ENCODE measurements at regions not wholly inside any gene's neighbourhood (a gene's known extent, or its start where the extent isn't known, plus 50 kb on each side); places are given as distances from the start of the nearest gene placed in this dataset.
A peak's percentile ranks its signal among the peaks of the same experiment; 100 is the strongest.

DNA sequence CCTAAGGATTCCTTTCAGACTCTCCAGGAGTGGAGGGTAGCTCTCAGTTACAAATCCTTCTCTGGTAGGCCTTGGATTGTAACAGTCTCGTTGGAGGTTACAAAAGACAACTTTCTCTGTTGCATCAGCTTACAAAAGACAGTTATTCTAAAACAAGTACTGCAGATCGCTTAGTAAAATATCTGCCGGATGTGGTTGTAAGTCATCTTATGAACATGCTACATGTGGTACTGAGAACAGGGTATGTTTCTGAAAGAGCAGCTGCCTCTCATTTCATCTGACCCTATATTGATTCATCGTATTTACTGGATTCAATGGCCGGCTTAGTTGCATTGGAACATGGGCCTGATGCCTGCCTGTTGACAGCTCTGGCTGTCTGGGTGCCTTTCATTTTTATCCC, 157.4 kb downstream of the PTCSC3 start:
- Histone ChIP-seq H3K4me3 (ENCODE audit: low read length in 3 of 3) (no peak overlapping the region), H3K27ac (ENCODE audit: low read depth in 2 of 2, low read length in 2 of 2) (no peak overlapping the region), H3K27me3 (ENCODE audit: control insufficient read depth, insufficient read depth, low read length) (no peaks in the 10 kb centered on the region), H3K4me1 (ENCODE audit: control insufficient read depth in 2 of 3, insufficient read depth in 2 of 3, low read depth in 1 of 3, low read length in 3 of 3) (no peaks in the 10 kb centered on the region), H3K9me3 (ENCODE audit: control insufficient read depth in 2 of 3, insufficient read depth in 1 of 3, low read length in 3 of 3) (no peaks in the 10 kb centered on the region), H3K9ac (ENCODE audit: low read length in 3 of 3) (no peak overlapping the region), H3K36me3 (ENCODE audit: control insufficient read depth in 2 of 3, insufficient read depth in 3 of 3, low read length in 3 of 3) (no peaks in the 10 kb centered on the region)
- TF ChIP-seq, protein P1, sequence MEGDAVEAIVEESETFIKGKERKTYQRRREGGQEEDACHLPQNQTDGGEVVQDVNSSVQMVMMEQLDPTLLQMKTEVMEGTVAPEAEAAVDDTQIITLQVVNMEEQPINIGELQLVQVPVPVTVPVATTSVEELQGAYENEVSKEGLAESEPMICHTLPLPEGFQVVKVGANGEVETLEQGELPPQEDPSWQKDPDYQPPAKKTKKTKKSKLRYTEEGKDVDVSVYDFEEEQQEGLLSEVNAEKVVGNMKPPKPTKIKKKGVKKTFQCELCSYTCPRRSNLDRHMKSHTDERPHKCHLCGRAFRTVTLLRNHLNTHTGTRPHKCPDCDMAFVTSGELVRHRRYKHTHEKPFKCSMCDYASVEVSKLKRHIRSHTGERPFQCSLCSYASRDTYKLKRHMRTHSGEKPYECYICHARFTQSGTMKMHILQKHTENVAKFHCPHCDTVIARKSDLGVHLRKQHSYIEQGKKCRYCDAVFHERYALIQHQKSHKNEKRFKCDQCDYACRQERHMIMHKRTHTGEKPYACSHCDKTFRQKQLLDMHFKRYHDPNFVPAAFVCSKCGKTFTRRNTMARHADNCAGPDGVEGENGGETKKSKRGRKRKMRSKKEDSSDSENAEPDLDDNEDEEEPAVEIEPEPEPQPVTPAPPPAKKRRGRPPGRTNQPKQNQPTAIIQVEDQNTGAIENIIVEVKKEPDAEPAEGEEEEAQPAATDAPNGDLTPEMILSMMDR (IDR thresholded peaks at IDR 0.05; ENCODE audit: borderline replicate concordance, extremely low read depth, insufficient read depth): no peak
- DNase-seq (no peak), FAIRE-seq (no peak)
- intact Hi-C loops (cut with DNase I): no loop called here

- Histone ChIP-seq H3K4me3 (ENCODE audit: low read length in 3 of 3) (no peak overlapping the region), H3K36me3 (ENCODE audit: control insufficient read depth in 2 of 3, insufficient read depth in 3 of 3, low read length in 3 of 3) (no peaks in the 10 kb centered on the region), H3K4me1 (ENCODE audit: control insufficient read depth in 2 of 3, insufficient read depth in 2 of 3, low read depth in 1 of 3, low read length in 3 of 3) (no peaks in the 10 kb centered on the region), H3K27me3 (ENCODE audit: control insufficient read depth, insufficient read depth, low read length) (no peaks in the 10 kb centered on the region), H3K9me3 (ENCODE audit: control insufficient read depth in 2 of 3, insufficient read depth in 1 of 3, low read length in 3 of 3) (no peaks in the 10 kb centered on the region), H3K9ac (ENCODE audit: low read length in 3 of 3) (no peak overlapping the region), H3K27ac (ENCODE audit: low read depth in 2 of 2, low read length in 2 of 2) (no peak overlapping the region)
- TF ChIP-seq, protein P1 (IDR thresholded peaks at IDR 0.05; ENCODE audit: borderline replicate concordance, extremely low read depth, insufficient read depth): no peak
- no peak for DNase-seq
- no peak for FAIRE-seq
- intact Hi-C loops (cut with DNase I): no loop called here
Measured at GRCh38 chr14:36014236-36014635, 162.3 kb downstream of the PTCSC3 start.

DNA sequence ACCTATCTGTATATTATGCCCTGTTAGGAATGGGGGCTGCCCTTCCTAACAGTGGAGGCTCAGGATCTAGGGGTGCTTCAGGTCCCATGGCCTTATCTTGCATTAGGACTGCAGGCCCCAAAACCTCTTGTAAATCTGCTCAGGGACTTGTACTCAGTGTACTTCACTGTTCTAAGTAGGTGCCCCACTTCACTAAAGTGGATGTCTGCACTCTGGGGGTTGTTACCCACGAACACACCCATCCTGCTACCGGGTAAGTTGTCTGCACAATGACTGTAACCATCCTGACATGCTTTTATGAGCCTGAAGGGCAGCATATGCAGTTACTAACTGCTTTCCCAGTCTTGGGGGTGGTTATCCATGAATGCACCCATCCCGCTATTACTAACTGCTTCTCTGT, 163.0 kb downstream of the PTCSC3 start:
- TF ChIP-seq, protein P1 (IDR thresholded peaks at IDR 0.05; ENCODE audit: borderline replicate concordance, extremely low read depth, insufficient read depth): no peak
- Histone ChIP-seq H3K9ac (ENCODE audit: low read length in 3 of 3) (no peak overlapping the region), H3K4me1 (ENCODE audit: control insufficient read depth in 2 of 3, insufficient read depth in 2 of 3, low read depth in 1 of 3, low read length in 3 of 3) (no peaks in the 10 kb centered on the region), H3K27me3 (ENCODE audit: control insufficient read depth, insufficient read depth, low read length) (no peaks in the 10 kb centered on the region), H3K4me3 (ENCODE audit: low read length in 3 of 3) (no peak overlapping the region), H3K27ac (ENCODE audit: low read depth in 2 of 2, low read length in 2 of 2) (no peak overlapping the region), H3K36me3 (ENCODE audit: control insufficient read depth in 2 of 3, insufficient read depth in 3 of 3, low read length in 3 of 3) (no peaks in the 10 kb centered on the region), H3K9me3 (ENCODE audit: control insufficient read depth in 2 of 3, insufficient read depth in 1 of 3, low read length in 3 of 3) (no peaks in the 10 kb centered on the region)
- FAIRE-seq (no peak), DNase-seq (no peak)
- intact Hi-C loops (cut with DNase I): no loop called here

GRCh38 chr14:36012621-36013020, 163.9 kb downstream of the PTCSC3 start:
- no peaks in the 10 kb centered on the region for H3K4me1 ChIP-seq (ENCODE audit: control insufficient read depth in 2 of 3, insufficient read depth in 2 of 3, low read depth in 1 of 3, low read length in 3 of 3)
- no peaks in the 10 kb centered on the region for H3K36me3 ChIP-seq (ENCODE audit: control insufficient read depth in 2 of 3, insufficient read depth in 3 of 3, low read length in 3 of 3)
- H3K9me3 ChIP-seq (ENCODE audit: control insufficient read depth in 2 of 3, insufficient read depth in 1 of 3, low read length in 3 of 3): no peaks in the 10 kb centered on the region
- FAIRE-seq: no peak
- no peaks in the 10 kb centered on the region for H3K27me3 ChIP-seq (ENCODE audit: control insufficient read depth, insufficient read depth, low read length)
- H3K4me3 ChIP-seq (ENCODE audit: low read length in 3 of 3): no peak overlapping the region
- no peak overlapping the region for H3K27ac ChIP-seq (ENCODE audit: low read depth in 2 of 2, low read length in 2 of 2)
- H3K9ac ChIP-seq (ENCODE audit: low read length in 3 of 3): no peak overlapping the region
- TF ChIP-seq, protein P1 (IDR thresholded peaks at IDR 0.05; ENCODE audit: borderline replicate concordance, extremely low read depth, insufficient read depth): no peak
- intact Hi-C loops (cut with DNase I): no loop called here
- peak in 4 of 5 donors; percentile 47 to 61 (median 54) for DNase-seq

All from kidney (tissue), 13 donors.